NT2/D1 (cell line): ENCODE measurements at regions not wholly inside any gene's neighbourhood (a gene's known extent, or its start where the extent isn't known, plus 50 kb on each side); places are given as distances from the start of the nearest gene placed in this dataset.

Experiments
- SUZ12 ChIP-seq: IDR thresholded peaks from 2 replicates; pipeline ENCODE4 v1.6.1; 2011; ENCODE audit not compliant: insufficient read length, insufficient read depth; ENCODE audit errors: extremely low read depth
- YY1 ChIP-seq: IDR thresholded peaks from 2 replicates; pipeline ENCODE4 v1.6.1; 2011; ENCODE audit not compliant: insufficient read length, insufficient read depth
- ZNF274 ChIP-seq: IDR thresholded peaks from 2 replicates; pipeline ENCODE4 v1.6.1; 2011; ENCODE audit warnings: mild to moderate bottlenecking, low read depth, low read length

GRCh38 chr5:173668245-173668800, 51.9 kb upstream of the BOD1 start:
- TF ChIP-seq YY1 (no peak), SUZ12 (no peak), ZNF274 (no peak)
